T-helper 2 cell treated with Interferon-gamma antibody and Interleukin-4, amounts not matched to agents 5 μg/mL and 100 μg/mL, for 36 hours (primary cell): ENCODE measurements at regions not wholly inside any gene's neighbourhood (a gene's known extent, or its start where the extent isn't known, plus 50 kb on each side); places are given as distances from the start of the nearest gene placed in this dataset.
"Not testable (repeated sequence)": the region's sequence is repeated elsewhere in the genome, so short reads cannot be mapped to it uniquely, and the experiment has no call there.

Experiments
- DNase-seq: peaks from one replicate; pipeline ENCODE4 v3.0.0; 2021; ENCODE audit warnings: low spot score
- H3K27ac Mint-ChIP-seq: one replicate; pipeline ENCODE4 v1.8.0; 2021; ENCODE audit warnings: mild to moderate bottlenecking, mixed read lengths
- H3K27me3 Mint-ChIP-seq: one replicate; pipeline ENCODE4 v1.8.0; 2021; ENCODE audit warnings: low read depth, mixed read lengths
- H3K36me3 Mint-ChIP-seq: one replicate; pipeline ENCODE4 v1.8.0; 2021; ENCODE audit warnings: low read depth, mixed read lengths
- H3K4me1 Mint-ChIP-seq: one replicate; pipeline ENCODE4 v1.8.0; 2021; ENCODE audit warnings: low read depth, mixed read lengths
- H3K4me3 Mint-ChIP-seq: one replicate; pipeline ENCODE4 v1.8.0; 2022; ENCODE audit warnings: mild to moderate bottlenecking, moderate library complexity, mixed read lengths
- H3K9me3 Mint-ChIP-seq: one replicate; pipeline ENCODE4 v1.8.0; 2021; ENCODE audit warnings: mixed read lengths

DNA sequence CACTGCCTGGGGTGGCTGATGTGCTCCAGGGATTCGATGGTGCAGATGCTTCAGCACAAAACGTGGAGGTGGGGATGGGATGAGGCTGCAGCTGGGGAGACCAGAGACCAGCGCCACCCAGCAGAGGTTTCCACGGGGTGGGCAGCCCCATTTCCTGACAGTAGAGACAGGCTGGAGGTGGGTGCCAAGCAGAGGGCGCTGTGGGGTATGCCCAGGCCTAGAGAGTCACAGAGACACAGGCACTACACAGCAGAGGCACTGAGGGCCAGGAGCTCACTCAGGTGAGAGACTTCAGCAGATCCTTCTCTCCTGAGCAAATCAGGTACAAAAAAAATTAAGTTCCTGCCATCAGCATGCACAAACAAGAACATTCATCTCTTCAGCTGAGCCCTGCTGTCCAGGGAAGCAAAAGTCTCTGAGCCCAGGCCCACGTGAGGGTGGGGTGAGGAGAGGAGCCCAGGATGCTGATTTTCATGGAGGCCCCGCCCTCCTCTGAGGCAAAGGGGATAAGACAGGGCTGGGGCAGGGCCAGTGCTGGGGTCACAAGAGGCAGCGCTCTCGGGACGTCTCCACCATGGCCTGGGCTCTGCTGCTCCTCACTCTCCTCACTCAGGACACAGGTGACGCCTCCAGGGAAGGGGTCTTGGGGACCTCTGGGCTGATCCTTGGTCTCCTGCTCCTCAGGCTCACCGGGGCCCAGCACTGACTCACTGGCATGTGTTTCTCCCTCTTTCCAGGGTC is 53.1 kb downstream of the GGTLC2 start:
- Mint-ChIP-seq H3K4me3 (no peak overlapping the region), H3K9me3 (no peaks in the 10 kb centered on the region), H3K27me3 (no peaks in the 10 kb centered on the region), H3K27ac (no peak overlapping the region), H3K36me3 (no peaks in the 10 kb centered on the region), H3K4me1 (no peaks in the 10 kb centered on the region)
- no peak for DNase-seq

DNA sequence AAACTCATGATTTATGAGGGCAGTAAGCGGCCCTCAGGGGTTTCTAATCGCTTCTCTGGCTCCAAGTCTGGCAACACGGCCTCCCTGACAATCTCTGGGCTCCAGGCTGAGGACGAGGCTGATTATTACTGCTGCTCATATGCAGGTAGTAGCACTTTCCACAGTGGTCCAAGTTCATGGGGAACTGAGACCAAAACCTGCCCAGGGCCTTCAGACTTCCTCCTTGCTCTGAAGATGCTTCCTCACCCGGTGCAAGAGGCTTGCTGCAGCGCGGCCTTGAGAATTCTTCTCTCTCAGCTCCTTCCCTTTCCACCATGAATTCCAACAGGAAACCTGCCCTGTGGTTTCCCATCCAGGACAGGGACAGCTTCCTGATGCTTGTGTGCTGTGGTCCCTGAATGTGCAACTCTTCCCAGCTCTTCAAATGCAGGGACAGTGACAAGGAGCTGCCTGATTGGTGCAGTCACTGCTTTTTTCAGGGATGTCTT is 53.9 kb downstream of the GGTLC2 start:
- H3K4me1 Mint-ChIP-seq, result no peaks in the 10 kb centered on the region

DNA sequence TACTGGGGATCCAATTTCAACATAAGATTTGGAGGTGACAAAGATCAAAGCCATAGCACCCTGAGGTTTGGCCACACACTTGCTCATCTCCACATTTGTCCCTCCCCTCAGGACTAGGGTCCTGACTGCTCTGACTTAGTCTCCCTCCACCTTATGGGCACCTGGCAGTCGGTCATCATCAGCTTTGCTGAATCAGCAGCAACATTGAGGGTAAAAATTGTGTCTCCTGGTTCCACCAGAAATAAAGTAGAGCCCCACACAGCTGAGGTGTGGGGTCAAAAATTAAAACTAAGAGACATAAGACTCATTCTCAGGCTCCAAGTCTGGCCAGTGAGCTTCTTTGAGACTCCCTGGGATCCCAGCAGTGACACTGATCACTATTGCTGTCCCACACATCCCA is 56.2 kb downstream of the GGTLC2 start:
- no peak for DNase-seq
- no peak overlapping the region for H3K4me3 Mint-ChIP-seq
- no peaks in the 10 kb centered on the region for H3K36me3 Mint-ChIP-seq
- H3K27ac Mint-ChIP-seq, result no peak overlapping the region
- no peaks in the 10 kb centered on the region for H3K4me1 Mint-ChIP-seq
- H3K27me3 Mint-ChIP-seq, result no peaks in the 10 kb centered on the region
- H3K9me3 Mint-ChIP-seq, result no peaks in the 10 kb centered on the region

More for the DNA sequence above, 53.9 kb downstream of the GGTLC2 start:
- Mint-ChIP-seq H3K27me3 (no peaks in the 10 kb centered on the region), H3K27ac (no peak overlapping the region), H3K36me3 (no peaks in the 10 kb centered on the region), H3K9me3 (no peaks in the 10 kb centered on the region), H3K4me3 (no peak overlapping the region)
- no peak for DNase-seq

DNA sequence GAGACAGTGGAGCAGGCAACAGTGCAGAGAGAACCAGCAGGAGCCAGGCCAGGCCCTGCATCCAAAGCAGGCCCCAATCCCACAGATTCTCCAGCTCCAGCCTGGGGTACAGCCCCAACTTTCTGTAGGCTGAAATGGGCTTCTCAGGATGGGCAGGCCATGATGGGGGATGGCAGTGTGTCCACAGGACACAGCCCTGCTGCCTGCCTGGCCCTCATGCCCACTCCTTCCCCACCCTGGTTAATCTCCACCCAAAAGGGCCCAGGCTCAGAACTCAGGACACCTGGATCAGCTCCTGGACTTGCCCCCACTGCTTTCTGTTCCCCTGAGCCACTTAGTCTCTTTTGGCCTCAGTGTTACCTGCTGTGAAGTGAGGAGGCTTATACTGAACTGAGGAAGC is 57.1 kb downstream of the GGTLC2 start:
- not testable (repeated sequence) for H3K4me3 Mint-ChIP-seq, H3K4me1 Mint-ChIP-seq, H3K27me3 Mint-ChIP-seq, DNase-seq, H3K9me3 Mint-ChIP-seq, H3K36me3 Mint-ChIP-seq, H3K27ac Mint-ChIP-seq

DNA sequence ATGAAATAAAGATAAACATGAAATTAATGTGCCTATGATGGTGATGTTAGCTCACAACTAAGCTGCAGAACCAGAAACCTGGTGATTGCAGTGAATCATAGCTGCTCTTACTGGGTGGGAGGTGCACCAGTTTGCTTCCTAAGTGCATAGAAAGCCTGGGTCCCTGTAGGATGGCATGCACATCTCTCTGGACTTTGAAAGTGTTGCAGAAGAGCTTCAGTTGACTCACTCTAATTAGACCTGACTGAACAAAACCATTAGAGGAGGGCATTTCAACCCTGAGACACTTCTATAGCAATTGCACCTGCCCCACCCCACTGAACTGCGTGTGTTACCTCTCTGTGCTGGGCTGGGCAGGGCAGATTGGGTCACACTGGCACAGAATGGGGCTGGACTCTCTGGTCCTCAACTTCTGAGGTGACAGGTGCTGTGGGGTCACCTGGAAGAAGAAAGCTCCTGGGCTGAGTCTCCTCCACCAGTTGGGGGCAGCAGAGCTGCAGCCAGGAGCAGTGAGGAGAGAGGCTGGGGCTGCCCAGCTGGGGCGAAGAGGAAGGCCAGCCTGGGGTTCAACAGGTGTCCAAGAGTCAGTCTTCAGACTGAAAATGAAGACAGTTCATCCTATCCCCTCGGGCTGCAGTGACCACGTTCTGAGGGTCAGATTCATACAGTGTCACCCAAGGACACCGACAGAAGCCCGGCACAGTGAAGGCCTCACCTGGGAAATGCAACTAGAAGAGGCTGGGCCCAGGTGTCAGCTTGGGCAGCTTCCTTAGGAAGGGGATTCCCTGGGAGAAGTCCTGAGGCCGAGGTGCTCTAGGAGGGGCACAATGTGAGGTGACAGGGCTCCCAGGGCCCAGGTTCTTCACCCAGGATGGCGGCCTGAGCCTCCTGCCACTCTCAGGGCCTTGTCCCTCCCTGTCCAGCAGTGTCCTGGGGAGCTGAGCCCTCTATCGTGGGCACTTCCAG is 58.1 kb downstream of the GGTLC2 start:
- Mint-ChIP-seq H3K27me3 (peaks cover 2% of the 10 kb centered on the region), H3K9me3 (no peaks in the 10 kb centered on the region), H3K27ac (no peak overlapping the region), H3K36me3 (no peaks in the 10 kb centered on the region), H3K4me1 (no peaks in the 10 kb centered on the region), H3K4me3 (no peak overlapping the region)
- no peak for DNase-seq

DNA sequence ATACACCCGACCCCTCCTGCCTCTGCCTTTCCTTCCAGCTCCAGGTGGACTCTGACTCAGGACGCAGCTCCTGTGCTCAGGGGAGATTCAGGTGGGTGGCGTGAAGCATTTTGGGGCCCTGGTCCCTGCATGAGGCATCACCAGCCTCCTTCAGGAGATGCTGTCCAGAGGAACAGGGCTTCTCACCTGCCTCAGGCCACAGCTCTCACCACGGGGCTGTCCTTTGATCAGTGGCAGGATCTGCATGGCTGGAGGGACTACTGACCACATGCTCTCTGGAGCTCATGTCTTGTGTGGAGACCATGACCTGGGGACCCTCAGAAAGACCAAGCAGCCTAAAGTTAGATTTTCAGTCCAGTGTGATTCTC is 58.8 kb downstream of the GGTLC2 start:
- Mint-ChIP-seq H3K4me3 (no peak overlapping the region), H3K27ac (no peak overlapping the region), H3K27me3 (peaks cover 2% of the 10 kb centered on the region), H3K9me3 (no peaks in the 10 kb centered on the region), H3K4me1 (no peaks in the 10 kb centered on the region), H3K36me3 (no peaks in the 10 kb centered on the region)
- no peak for DNase-seq

DNA sequence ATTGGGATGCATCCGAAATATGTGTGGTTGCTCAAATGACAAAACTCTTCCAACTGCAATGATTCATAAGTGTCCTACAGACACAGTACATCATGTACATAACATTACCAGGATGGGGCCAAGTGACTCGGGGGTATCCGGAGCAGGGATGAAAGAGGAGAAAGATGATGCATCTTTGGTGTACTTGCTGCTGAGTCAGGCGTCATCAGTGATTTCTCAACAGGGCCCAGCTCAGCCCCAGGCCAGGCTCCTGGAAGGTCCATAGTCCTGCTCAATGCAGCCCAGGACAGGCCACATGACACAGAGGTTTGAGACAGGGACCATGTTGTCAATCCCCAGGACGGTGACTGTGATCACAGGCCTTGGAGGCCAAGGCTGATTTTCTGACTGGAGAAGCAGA is 59.3 kb downstream of the GGTLC2 start:
- Mint-ChIP-seq H3K27me3 (peaks cover 2% of the 10 kb centered on the region), H3K9me3 (no peaks in the 10 kb centered on the region), H3K4me3 (no peak overlapping the region), H3K27ac (no peak overlapping the region), H3K4me1 (no peaks in the 10 kb centered on the region), H3K36me3 (no peaks in the 10 kb centered on the region)
- DNase-seq, result no peak

DNA sequence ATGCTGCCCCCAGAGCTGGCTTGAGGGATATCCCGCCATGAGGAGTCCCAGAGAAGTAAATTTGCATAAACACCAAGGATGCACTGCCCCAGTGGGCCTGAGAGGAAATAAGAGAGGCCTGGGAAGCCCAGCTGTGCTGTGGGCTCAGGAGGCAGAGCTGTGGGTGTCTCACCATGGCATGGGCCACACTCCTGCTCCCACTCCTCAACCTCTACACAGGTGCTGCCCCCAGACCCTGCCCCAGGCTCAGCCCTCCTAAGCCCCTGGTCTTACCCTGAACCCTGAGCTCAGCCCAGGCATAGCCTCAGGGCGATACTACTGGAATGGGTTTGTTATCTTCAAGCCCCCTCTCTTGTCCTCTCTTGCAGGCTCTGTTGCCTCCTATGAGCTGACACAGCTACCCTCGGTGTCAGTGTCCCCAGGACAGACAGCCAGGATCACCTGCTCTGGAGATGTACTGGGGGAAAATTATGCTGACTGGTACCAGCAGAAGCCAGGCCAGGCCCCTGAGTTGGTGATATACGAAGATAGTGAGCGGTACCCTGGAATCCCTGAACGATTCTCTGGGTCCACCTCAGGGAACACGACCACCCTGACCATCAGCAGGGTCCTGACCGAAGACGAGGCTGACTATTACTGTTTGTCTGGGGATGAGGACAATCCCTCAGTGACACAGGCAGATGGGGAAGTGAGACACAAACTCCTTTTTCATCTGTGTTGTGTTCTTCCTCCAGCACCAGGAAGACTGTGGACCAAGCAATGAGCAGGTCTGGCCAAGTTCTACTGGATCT is 59.9 kb downstream of the GGTLC2 start:
- H3K4me3 Mint-ChIP-seq, result no peak overlapping the region
- no peak overlapping the region for H3K27ac Mint-ChIP-seq
- H3K4me1 Mint-ChIP-seq, result no peaks in the 10 kb centered on the region

DNA sequence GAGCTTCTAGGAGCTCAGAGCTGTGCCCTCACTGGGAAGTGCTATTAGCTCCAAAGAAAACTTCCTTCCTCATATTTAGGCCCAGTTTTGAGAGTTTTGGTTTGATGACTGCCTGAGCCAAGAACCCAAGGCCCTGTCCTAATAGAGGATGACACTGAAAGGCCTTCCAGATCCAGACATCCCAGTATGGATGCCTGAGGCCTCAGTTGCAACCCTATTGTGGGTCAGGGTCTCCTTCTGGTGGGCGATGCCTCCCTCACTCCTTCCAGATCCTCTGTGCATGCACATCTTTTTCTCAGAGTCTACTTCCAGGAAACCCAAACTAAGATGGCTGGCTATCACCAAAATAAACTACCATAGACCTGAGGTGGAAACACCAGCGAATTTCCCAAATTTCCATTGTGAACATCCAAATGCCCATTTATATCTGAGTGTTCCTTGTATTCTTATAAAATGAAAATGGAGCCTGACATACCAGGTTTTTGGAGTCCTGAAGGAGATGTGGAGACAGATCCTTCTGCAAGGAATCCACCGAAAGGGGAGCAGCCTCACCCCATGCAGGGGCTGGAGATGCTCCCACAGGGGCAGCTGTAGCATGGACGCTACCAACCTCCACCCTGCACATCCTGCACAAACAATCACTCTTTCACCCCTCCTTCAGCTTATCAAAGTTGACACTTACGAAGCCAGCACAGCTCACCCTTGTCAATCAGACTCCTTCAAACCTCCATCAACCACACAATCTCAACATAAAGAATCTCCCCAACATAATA is 61.1 kb downstream of the GGTLC2 start:
- H3K27ac Mint-ChIP-seq, result no peak overlapping the region
- no peak overlapping the region for H3K4me3 Mint-ChIP-seq
- H3K9me3 Mint-ChIP-seq, result no peaks in the 10 kb centered on the region
- H3K36me3 Mint-ChIP-seq, result no peaks in the 10 kb centered on the region
- H3K4me1 Mint-ChIP-seq, result no peaks in the 10 kb centered on the region
- DNase-seq, result no peak
- H3K27me3 Mint-ChIP-seq, result peaks cover 2% of the 10 kb centered on the region

More for the DNA sequence above, 59.9 kb downstream of the GGTLC2 start:
- DNase-seq, result no peak
- no peaks in the 10 kb centered on the region for H3K9me3 Mint-ChIP-seq
- H3K27me3 Mint-ChIP-seq, result peaks cover 2% of the 10 kb centered on the region
- H3K36me3 Mint-ChIP-seq, result no peaks in the 10 kb centered on the region

DNA sequence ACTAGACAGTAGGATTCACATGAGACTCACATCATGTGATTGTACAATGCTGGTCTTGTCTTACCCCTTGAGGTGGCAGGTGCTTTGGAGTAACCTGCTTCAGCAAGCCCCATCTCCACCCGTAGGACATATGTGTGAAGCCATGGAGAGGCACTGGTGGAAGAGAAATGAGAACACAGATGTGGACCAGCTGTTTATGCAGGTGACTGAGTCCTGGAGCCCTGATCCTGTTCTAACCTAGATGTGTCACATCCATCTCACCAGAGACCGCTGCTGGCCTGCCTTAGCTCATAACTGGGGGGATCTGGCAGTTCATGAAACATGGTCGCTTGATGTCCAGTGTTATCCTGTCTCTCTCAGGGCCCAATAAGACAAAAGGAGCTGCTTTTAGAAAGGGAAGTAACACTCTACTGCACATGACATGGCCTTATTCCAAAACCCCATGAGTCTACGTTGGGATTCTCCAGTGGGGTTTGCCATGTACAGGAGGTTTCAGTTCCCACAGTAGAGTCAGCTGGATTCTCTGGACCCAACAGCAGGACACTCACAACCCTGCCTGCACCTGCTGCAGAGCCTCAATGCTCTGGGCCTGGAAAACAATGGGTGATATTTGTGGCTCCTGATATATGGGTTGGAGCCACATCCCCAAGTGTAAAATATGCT is 62.0 kb downstream of the GGTLC2 start:
- no peaks in the 10 kb centered on the region for H3K36me3 Mint-ChIP-seq
- no peak overlapping the region for H3K27ac Mint-ChIP-seq
- H3K4me1 Mint-ChIP-seq, result no peaks in the 10 kb centered on the region
- DNase-seq, result no peak
- H3K27me3 Mint-ChIP-seq, result peaks cover 2% of the 10 kb centered on the region
- H3K4me3 Mint-ChIP-seq, result no peak overlapping the region
- no peaks in the 10 kb centered on the region for H3K9me3 Mint-ChIP-seq

DNA sequence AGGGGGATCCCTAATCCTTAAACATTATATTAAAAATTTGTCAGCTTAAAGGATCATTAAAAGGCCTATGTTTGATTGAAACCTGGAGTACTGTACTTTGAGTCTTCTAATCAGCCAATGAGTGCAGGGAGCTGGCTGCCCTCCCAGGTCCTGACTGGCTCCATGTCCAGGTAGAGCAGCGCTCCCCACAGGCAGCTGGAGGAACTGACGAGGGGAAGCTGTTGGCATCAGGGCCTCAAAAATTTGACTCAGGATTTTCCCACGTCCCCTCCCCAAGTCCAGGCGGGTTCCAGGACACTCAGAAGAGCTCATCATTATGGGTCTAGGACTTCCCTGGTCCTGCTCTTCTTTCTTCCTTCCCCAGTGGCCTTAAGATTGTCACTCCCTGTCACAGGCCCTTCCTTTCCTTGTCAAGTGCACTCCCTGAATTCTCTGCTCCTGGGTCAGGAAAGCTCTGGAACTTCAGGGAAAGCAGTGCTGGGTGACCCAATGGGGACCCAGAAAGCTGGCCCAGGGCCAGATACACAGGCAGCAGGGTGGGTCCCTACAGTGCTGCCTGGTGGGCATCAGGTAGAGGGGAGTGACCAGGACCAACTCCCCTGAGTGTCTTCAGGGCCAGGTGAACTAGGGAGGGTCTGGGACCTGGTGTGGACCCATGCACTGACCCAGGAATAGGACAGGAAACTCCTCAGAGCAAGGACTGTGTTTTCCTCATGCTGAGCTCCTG is 65.5 kb downstream of the GGTLC2 start:
- no peaks in the 10 kb centered on the region for H3K4me1 Mint-ChIP-seq
- H3K36me3 Mint-ChIP-seq, result no peaks in the 10 kb centered on the region
- no peak for DNase-seq
- H3K27ac Mint-ChIP-seq, result no peak overlapping the region
- H3K4me3 Mint-ChIP-seq, result no peak overlapping the region
- H3K9me3 Mint-ChIP-seq, result no peaks in the 10 kb centered on the region
- peaks cover 2% of the 10 kb centered on the region for H3K27me3 Mint-ChIP-seq

DNA sequence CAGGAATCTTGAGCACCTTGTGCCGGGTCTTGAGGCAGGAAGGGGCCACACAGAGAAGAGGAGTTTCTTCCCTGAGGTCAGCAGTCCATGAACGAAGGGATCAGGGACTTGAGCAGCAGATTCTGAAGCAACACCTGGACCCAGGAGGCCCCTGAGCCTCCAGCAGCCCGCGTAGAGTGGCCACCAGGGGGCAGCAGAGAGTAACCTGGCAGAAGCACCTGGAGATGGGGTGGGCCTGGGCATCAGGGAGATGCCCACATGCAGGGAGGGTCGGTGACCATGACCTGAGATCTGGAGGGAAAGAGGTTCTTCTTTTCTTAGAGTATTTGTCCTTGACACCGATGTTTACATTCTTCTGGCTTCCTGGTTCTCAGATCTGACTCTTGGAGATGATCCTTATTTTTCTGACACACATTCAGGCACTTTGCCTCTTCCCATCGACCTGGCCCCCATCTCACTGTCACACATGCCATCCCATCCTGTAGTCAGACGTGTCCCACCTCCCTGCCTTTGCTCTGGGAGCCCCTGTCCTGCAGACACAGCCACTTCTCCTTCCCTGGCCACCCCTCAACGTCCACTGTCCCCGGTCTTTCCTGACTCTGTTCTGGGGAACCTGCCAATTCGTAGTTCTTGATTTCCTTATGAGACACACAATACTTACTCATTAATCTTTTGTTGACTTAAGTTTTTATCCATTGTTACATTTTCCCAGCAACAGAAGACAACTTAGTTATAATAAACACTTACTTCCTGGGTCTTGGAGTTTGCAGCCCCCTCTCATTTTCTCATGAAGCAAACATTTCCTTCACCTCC is 66.5 kb downstream of the GGTLC2 start:
- Mint-ChIP-seq H3K4me1 (no peaks in the 10 kb centered on the region), H3K27me3 (peaks cover 2% of the 10 kb centered on the region), H3K27ac (no peak overlapping the region), H3K4me3 (no peak overlapping the region), H3K36me3 (no peaks in the 10 kb centered on the region), H3K9me3 (no peaks in the 10 kb centered on the region)
- peak; percentile 43 for DNase-seq
